ENCODE measurements at regions not wholly inside any gene's neighbourhood (a gene's known extent, or its start where the extent isn't known, plus 50 kb on each side); places are given as distances from the start of the nearest gene placed in this dataset.

GRCh38 chr4:148786699-148787098, 344.5 kb upstream of the NR3C2 start:
- Histone ChIP-seq H3K4me1 (ENCODE audit: insufficient read depth, insufficient read length) (no peaks in the 10 kb centered on the region), H3K9ac (ENCODE audit: insufficient read length, low read depth) (no peak overlapping the region), H3K27me3 (ENCODE audit: insufficient read depth, insufficient read length) (no peaks in the 10 kb centered on the region), H3K4me3 (ENCODE audit: insufficient read length, low read depth) (no peak overlapping the region), H3K36me3 (ENCODE audit: insufficient read depth, insufficient read length, low read length) (no peaks in the 10 kb centered on the region), H3K9me3 (ENCODE audit: insufficient read depth, low read length) (no peaks in the 10 kb centered on the region; the same call in 1 of the 2 replicates)
- TF ChIP-seq ZNF274 (IDR thresholded peaks at IDR 0.05; ENCODE audit: low read depth, low read length) (no peak), SUZ12 (IDR thresholded peaks at IDR 0.05; ENCODE audit: extremely low read depth, insufficient read depth, insufficient read length) (no peak), YY1 (IDR thresholded peaks at IDR 0.05; ENCODE audit: insufficient read depth, insufficient read length) (no peak)
- DNase-seq (ENCODE audit: low read depth, low spot score): no peak

DNA sequence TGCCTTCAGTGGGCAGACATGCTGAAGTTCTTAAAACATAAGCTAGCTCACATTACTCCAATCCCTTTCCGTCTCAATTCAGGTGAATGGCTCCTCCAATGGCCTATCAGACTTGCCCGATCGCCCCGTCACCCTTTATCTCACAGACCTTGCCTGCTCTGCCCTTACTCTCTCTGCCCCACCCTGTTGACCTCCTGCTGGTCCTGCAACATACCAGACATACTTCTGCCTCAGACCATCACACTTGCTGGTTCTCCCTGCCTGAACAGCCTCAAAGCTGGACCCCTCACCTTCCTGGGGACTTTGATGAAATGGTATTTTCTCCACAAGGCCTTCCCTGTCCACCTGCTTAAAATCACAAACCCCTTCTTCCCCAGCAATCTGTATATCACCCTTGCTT, 340.1 kb upstream of the NR3C2 start:
- Histone ChIP-seq H3K27me3 (ENCODE audit: insufficient read depth, insufficient read length) (no peaks in the 10 kb centered on the region), H3K9me3 (ENCODE audit: insufficient read depth, low read length) (peaks cover 6% of the 10 kb centered on the region; the same call in 1 of the 2 replicates), H3K4me3 (ENCODE audit: insufficient read length, low read depth) (no peak overlapping the region), H3K4me1 (ENCODE audit: insufficient read depth, insufficient read length) (no peaks in the 10 kb centered on the region), H3K9ac (ENCODE audit: insufficient read length, low read depth) (no peak overlapping the region), H3K36me3 (ENCODE audit: insufficient read depth, insufficient read length, low read length) (no peaks in the 10 kb centered on the region)
- TF ChIP-seq ZNF274 (IDR thresholded peaks at IDR 0.05; ENCODE audit: low read depth, low read length): no peak
- TF ChIP-seq SUZ12 (IDR thresholded peaks at IDR 0.05; ENCODE audit: extremely low read depth, insufficient read depth, insufficient read length): no peak
- TF ChIP-seq YY1 (IDR thresholded peaks at IDR 0.05; ENCODE audit: insufficient read depth, insufficient read length): no peak
- DNase-seq (ENCODE audit: low read depth, low spot score): peak; percentile 40

DNA sequence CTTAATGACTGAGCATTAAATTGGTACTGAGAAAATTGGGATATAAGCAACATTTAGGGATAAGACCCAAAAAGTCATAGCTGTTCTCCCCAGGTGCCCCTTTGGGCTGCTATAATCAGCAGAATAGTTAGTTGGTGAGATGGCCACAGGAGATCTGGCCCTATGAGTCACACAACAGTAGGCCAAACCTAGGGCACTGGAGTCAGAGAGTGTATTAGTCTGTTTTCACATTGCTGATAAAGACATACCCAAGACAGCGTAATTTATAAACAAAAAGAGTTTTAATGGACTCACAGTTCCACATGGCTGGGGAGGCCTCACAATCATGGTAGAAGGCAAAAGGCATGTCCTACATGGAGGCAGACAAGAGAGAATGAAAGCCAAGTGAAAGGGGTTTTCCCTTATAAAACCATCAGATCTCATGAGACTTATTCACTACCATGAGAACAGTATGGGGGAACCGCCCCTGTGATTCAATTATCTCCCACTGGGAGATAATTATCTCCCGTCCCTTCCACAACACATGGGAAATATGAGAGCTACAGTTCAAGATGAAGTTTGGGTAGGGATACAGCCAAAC, 338.3 kb upstream of the NR3C2 start:
- Histone ChIP-seq H3K4me1 (ENCODE audit: insufficient read depth, insufficient read length) (no peaks in the 10 kb centered on the region), H3K4me3 (ENCODE audit: insufficient read length, low read depth) (no peak overlapping the region), H3K9ac (ENCODE audit: insufficient read length, low read depth) (no peak overlapping the region), H3K36me3 (ENCODE audit: insufficient read depth, insufficient read length, low read length) (no peaks in the 10 kb centered on the region), H3K27me3 (ENCODE audit: insufficient read depth, insufficient read length) (no peaks in the 10 kb centered on the region), H3K9me3 (ENCODE audit: insufficient read depth, low read length) (peaks cover 6% of the 10 kb centered on the region; the same call in 1 of the 2 replicates)
- no peak for DNase-seq (ENCODE audit: low read depth, low spot score)
- TF ChIP-seq YY1 (IDR thresholded peaks at IDR 0.05; ENCODE audit: insufficient read depth, insufficient read length): no peak
- no peak for TF ChIP-seq SUZ12 (IDR thresholded peaks at IDR 0.05; ENCODE audit: extremely low read depth, insufficient read depth, insufficient read length)
- no peak for TF ChIP-seq ZNF274 (IDR thresholded peaks at IDR 0.05; ENCODE audit: low read depth, low read length)

DNA sequence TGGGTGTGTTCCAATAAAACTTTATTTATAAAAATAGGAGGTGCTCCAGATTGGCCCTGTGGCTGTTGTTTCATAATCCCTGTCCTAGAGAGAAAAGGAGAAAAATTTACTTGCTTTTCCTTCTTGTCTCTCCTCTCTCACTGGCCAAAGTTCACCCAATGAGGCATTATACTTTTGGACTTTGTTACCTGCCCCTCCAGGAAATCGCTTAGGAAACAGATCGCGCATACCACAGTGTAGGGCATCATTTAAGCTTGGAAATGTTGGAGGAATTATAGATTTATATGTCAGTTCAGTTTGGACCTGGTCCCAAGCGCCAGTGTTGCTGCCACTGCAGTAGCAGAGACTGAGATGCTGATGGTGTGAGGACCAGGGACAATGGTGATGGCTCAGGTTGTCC, 337.6 kb upstream of the NR3C2 start:
- H3K4me1 ChIP-seq (ENCODE audit: insufficient read depth, insufficient read length): no peaks in the 10 kb centered on the region
- TF ChIP-seq YY1 (IDR thresholded peaks at IDR 0.05; ENCODE audit: insufficient read depth, insufficient read length): no peak
- no peak for TF ChIP-seq SUZ12 (IDR thresholded peaks at IDR 0.05; ENCODE audit: extremely low read depth, insufficient read depth, insufficient read length)
- TF ChIP-seq ZNF274 (IDR thresholded peaks at IDR 0.05; ENCODE audit: low read depth, low read length): no peak
- no peak overlapping the region for H3K9ac ChIP-seq (ENCODE audit: insufficient read length, low read depth)
- no peak overlapping the region for H3K4me3 ChIP-seq (ENCODE audit: insufficient read length, low read depth)
- no peaks in the 10 kb centered on the region for H3K27me3 ChIP-seq (ENCODE audit: insufficient read depth, insufficient read length)
- no peak for DNase-seq (ENCODE audit: low read depth, low spot score)
- no peaks in the 10 kb centered on the region for H3K36me3 ChIP-seq (ENCODE audit: insufficient read depth, insufficient read length, low read length)
- H3K9me3 ChIP-seq (ENCODE audit: insufficient read depth, low read length): peaks cover 6% of the 10 kb centered on the region; the same call in 1 of the 2 replicates

GRCh38 chr4:148778980-148779675, 336.9 kb upstream of the NR3C2 start:
- no peak for TF ChIP-seq YY1 (IDR thresholded peaks at IDR 0.05; ENCODE audit: insufficient read depth, insufficient read length)
- no peak for TF ChIP-seq ZNF274 (IDR thresholded peaks at IDR 0.05; ENCODE audit: low read depth, low read length)
- TF ChIP-seq SUZ12 (IDR thresholded peaks at IDR 0.05; ENCODE audit: extremely low read depth, insufficient read depth, insufficient read length): no peak
- Histone ChIP-seq H3K9me3 (ENCODE audit: insufficient read depth, low read length) (peaks cover 6% of the 10 kb centered on the region; the same call in 1 of the 2 replicates), H3K27me3 (ENCODE audit: insufficient read depth, insufficient read length) (no peaks in the 10 kb centered on the region), H3K36me3 (ENCODE audit: insufficient read depth, insufficient read length, low read length) (no peaks in the 10 kb centered on the region), H3K9ac (ENCODE audit: insufficient read length, low read depth) (no peak overlapping the region), H3K4me1 (ENCODE audit: insufficient read depth, insufficient read length) (no peaks in the 10 kb centered on the region), H3K4me3 (ENCODE audit: insufficient read length, low read depth) (no peak overlapping the region)
- no peak for DNase-seq (ENCODE audit: low read depth, low spot score)

DNA sequence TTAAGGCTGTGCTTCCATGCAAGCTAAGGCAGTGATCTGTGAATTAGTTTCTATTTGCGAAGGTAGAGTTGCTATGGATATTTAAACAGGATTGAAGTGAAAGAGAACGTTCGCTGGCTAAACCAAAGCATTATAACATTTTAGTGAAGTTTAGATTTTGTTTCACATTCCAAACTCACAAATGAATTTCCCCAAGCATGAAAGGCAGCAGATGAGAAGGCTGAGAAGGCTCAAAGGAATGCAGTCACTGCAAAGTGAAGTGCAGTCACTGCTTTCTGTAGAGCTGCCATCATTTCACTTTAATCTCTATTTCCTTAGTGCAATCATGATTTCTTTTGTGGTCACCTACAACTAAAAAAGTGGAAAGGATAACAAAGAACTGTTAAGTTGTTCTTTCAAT, 334.7 kb upstream of the NR3C2 start:
- Histone ChIP-seq H3K9me3 (ENCODE audit: insufficient read depth, low read length) (peaks cover 6% of the 10 kb centered on the region; the same call in 1 of the 2 replicates), H3K9ac (ENCODE audit: insufficient read length, low read depth) (no peak overlapping the region), H3K36me3 (ENCODE audit: insufficient read depth, insufficient read length, low read length) (no peaks in the 10 kb centered on the region), H3K4me1 (ENCODE audit: insufficient read depth, insufficient read length) (no peaks in the 10 kb centered on the region), H3K4me3 (ENCODE audit: insufficient read length, low read depth) (no peak overlapping the region), H3K27me3 (ENCODE audit: insufficient read depth, insufficient read length) (no peaks in the 10 kb centered on the region)
- TF ChIP-seq SUZ12 (IDR thresholded peaks at IDR 0.05; ENCODE audit: extremely low read depth, insufficient read depth, insufficient read length): no peak
- DNase-seq (ENCODE audit: low read depth, low spot score): no peak

DNA sequence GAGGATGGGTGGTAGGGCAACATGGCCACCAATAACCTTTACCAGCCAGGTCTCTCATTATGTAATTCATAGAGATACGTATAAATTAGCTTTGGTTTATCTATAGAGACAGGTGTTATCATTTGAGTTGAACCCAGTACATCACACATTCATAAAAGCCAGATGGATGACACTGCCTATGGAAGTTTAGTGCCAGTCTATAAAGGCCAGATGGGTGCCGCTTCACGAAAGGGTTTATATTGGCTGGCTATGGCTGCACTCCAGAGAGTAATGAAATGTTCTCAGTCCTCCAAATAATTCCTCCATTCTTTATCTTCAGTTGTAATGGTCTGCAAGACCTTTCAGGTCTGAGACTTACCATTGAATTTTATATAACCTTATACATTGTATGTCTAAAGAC, 331.9 kb upstream of the NR3C2 start:
- no peak for DNase-seq (ENCODE audit: low read depth, low spot score)
- TF ChIP-seq YY1 (IDR thresholded peaks at IDR 0.05; ENCODE audit: insufficient read depth, insufficient read length): no peak
- TF ChIP-seq SUZ12 (IDR thresholded peaks at IDR 0.05; ENCODE audit: extremely low read depth, insufficient read depth, insufficient read length): no peak
- TF ChIP-seq ZNF274 (IDR thresholded peaks at IDR 0.05; ENCODE audit: low read depth, low read length): no peak
- Histone ChIP-seq H3K4me3 (ENCODE audit: insufficient read length, low read depth) (no peak overlapping the region), H3K27me3 (ENCODE audit: insufficient read depth, insufficient read length) (no peaks in the 10 kb centered on the region), H3K36me3 (ENCODE audit: insufficient read depth, insufficient read length, low read length) (no peaks in the 10 kb centered on the region), H3K9me3 (ENCODE audit: insufficient read depth, low read length) (no peaks in the 10 kb centered on the region), H3K4me1 (ENCODE audit: insufficient read depth, insufficient read length) (no peaks in the 10 kb centered on the region), H3K9ac (ENCODE audit: insufficient read length, low read depth) (no peak overlapping the region)

All from NT2/D1 (cell line).